ENCODE measurements at regions not wholly inside any gene's neighbourhood (a gene's known extent, or its start where the extent isn't known, plus 50 kb on each side); places are given as distances from the start of the nearest gene placed in this dataset.
"Not testable (repeated sequence)": the region's sequence is repeated elsewhere in the genome, so short reads cannot be mapped to it uniquely, and the experiment has no call there.

DNA sequence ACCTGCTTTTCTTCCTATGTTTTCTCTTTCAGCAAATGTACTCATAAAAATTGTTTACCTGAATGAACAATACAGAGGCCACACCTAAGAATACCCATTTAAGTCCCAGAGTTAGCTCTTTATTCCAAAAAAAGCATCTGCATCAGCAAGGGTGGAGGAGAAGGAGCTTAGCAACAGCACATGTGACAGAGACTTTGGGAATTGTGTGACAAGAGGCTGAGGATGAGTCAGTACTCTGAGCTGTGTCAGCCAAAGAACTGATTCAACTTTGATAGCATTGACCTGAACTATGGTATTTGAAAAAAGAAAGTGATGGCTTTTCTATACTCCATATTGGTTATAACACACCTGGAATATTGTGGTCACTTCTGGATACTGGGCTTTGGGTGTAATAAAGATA lies 162.7 kb downstream of the ZNF648 start:
- Mint-ChIP-seq H3K4me1 (ENCODE audit: low read depth) (no peaks in the 10 kb centered on the region), H3K27ac (ENCODE audit: unreplicated experiment) (no peak overlapping the region), H3K27me3 (ENCODE audit: low read depth) (no peaks in the 10 kb centered on the region), H3K36me3 (ENCODE audit: low read depth) (no peaks in the 10 kb centered on the region), H3K9me3 (ENCODE audit: low read depth) (peaks cover under 1% of the 10 kb centered on the region), H3K4me3 (ENCODE audit: unreplicated experiment) (no peak overlapping the region)
- no peak for TF ChIP-seq CTCF (IDR thresholded peaks at IDR 0.05)
- no peak for DNase-seq (ENCODE audit: low spot score)

DNA sequence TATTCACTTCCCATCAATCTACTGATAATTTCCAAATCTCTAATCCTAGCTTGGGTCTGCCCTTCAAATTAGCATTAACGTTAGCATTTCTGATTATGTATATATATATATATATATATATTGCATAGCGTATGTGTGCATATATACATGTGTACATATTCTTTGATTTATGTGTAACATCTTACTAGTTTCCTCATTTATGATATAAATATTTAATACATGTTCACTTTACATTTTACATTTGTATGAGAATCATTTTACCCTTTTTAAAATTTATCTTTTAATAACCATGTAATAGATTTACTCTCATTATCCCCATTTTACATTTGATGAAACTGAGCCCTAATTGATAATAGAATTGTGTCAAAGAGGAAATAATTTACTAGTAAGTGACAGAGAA lies 164.7 kb downstream of the ZNF648 start:
- Mint-ChIP-seq H3K4me3 (ENCODE audit: unreplicated experiment) (no peak overlapping the region), H3K9me3 (ENCODE audit: low read depth) (peaks cover 2% of the 10 kb centered on the region), H3K4me1 (ENCODE audit: low read depth) (no peaks in the 10 kb centered on the region), H3K27me3 (ENCODE audit: low read depth) (no peaks in the 10 kb centered on the region), H3K36me3 (ENCODE audit: low read depth) (no peaks in the 10 kb centered on the region), H3K27ac (ENCODE audit: unreplicated experiment) (no peak overlapping the region)
- no peak for TF ChIP-seq CTCF (IDR thresholded peaks at IDR 0.05)
- no peak for DNase-seq (ENCODE audit: low spot score)

DNA sequence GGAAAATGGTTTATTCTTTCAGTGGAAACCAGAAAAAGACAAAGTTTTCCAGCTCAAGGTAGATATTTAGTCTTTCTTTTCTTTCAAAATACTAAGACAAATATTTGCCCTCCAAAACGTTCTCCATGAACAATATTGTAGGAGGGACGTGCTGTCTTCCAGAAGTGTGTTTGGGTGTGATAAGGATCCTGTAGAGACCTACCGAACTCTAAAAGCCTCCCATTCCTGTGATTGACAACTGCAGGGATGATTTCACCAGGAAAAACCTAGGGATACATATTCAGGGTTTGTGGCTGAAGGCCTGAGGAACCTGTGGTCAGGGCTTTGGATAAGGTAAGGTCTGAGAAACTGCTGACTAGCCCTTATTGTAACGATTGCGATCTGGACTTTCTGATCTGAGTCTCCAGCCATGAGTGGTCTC lies 167.1 kb downstream of the ZNF648 start:
- TF ChIP-seq CTCF (IDR thresholded peaks at IDR 0.05), result no peak
- no peak for DNase-seq (ENCODE audit: low spot score)
- Mint-ChIP-seq H3K4me3 (ENCODE audit: unreplicated experiment) (no peak overlapping the region), H3K4me1 (ENCODE audit: low read depth) (no peaks in the 10 kb centered on the region), H3K27me3 (ENCODE audit: low read depth) (no peaks in the 10 kb centered on the region), H3K36me3 (ENCODE audit: low read depth) (no peaks in the 10 kb centered on the region), H3K27ac (ENCODE audit: unreplicated experiment) (no peak overlapping the region), H3K9me3 (ENCODE audit: low read depth) (peaks cover 2% of the 10 kb centered on the region)

DNA sequence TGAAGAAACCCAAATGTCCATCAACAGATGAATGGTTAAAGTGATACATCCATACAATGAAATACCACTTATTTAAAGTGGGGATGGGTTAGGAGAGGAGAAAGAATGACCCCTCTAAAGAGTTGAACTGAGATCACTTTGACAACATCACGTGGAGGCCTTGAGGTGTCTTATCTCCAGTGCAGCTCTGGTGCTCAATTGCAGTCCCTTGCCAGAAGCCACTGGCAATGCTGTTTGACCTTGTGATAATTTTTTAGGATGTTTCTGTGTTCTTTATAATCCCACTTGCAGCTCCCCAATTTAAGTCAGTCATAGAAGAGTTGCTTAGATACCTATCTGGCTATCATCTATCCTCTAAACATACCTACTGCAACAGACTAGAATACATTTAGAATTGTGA lies 167.6 kb downstream of the ZNF648 start:
- H3K4me1 Mint-ChIP-seq (ENCODE audit: low read depth), result no peaks in the 10 kb centered on the region

DNA sequence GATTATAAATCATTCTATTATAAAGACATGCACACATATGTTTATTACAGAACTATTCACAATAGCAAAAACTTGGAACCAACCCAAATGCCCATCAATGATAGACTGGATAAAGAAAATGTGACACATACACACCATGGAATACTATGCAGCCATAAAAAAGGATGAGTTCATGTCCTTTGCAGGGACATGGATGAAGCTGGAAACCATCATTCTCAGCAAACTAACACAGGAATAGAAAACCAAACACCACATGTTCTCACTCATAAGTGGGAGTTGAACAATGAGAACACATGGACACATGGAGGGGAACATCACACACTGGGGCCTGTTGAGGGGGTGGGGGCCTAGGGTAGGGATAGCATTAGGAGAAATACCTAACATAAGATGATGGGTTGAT lies 168.4 kb downstream of the ZNF648 start:
- H3K4me1 Mint-ChIP-seq (ENCODE audit: low read depth); DNase-seq (ENCODE audit: low spot score); H3K4me3 Mint-ChIP-seq (ENCODE audit: unreplicated experiment); H3K27ac Mint-ChIP-seq (ENCODE audit: unreplicated experiment); H3K9me3 Mint-ChIP-seq (ENCODE audit: low read depth); H3K27me3 Mint-ChIP-seq (ENCODE audit: low read depth); H3K36me3 Mint-ChIP-seq (ENCODE audit: low read depth): not testable (repeated sequence)

More for the DNA sequence above, 167.6 kb downstream of the ZNF648 start:
- no peaks in the 10 kb centered on the region for H3K36me3 Mint-ChIP-seq (ENCODE audit: low read depth)
- no peak for DNase-seq (ENCODE audit: low spot score)
- peaks cover 2% of the 10 kb centered on the region for H3K9me3 Mint-ChIP-seq (ENCODE audit: low read depth)
- no peak for TF ChIP-seq CTCF (IDR thresholded peaks at IDR 0.05)
- no peak overlapping the region for H3K27ac Mint-ChIP-seq (ENCODE audit: unreplicated experiment)
- H3K27me3 Mint-ChIP-seq (ENCODE audit: low read depth), result no peaks in the 10 kb centered on the region
- no peak overlapping the region for H3K4me3 Mint-ChIP-seq (ENCODE audit: unreplicated experiment)

DNA sequence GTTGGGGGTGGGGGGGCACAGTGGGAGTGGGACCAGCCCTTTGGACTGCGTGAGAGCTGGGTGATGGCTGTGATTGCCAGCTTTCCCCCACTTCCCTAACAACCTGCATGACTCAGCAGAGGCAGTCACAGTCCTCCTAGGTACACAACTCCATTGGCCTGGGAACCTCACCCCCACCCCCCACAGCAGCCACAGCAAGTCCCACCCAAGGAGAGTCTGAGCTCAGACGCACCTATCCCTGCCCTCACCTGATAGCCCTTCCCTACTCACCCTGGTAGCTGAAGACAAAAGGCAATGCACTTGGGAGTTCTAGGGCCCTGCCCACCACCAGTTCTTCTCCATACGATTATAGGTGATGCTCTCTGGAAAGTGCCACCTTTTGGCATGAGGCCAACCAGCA lies 188.9 kb downstream of the ZNF648 start:
- no peak for TF ChIP-seq CTCF (IDR thresholded peaks at IDR 0.05)
- Mint-ChIP-seq H3K27ac (ENCODE audit: unreplicated experiment) (no peak overlapping the region), H3K9me3 (ENCODE audit: low read depth) (peaks cover 39% of the 10 kb centered on the region), H3K4me1 (ENCODE audit: low read depth) (no peaks in the 10 kb centered on the region), H3K36me3 (ENCODE audit: low read depth) (no peaks in the 10 kb centered on the region), H3K27me3 (ENCODE audit: low read depth) (peaks cover 2% of the 10 kb centered on the region), H3K4me3 (ENCODE audit: unreplicated experiment) (no peak overlapping the region)
- peak; percentile 42 for DNase-seq (ENCODE audit: low spot score)

All from chondrocyte (in vitro differentiated cells).